Upper lobe of right lung (tissue), 1 donor: ENCODE measurements at regions not wholly inside any gene's neighbourhood (a gene's known extent, or its start where the extent isn't known, plus 50 kb on each side); places are given as distances from the start of the nearest gene placed in this dataset.
"Not testable (repeated sequence)": the region's sequence is repeated elsewhere in the genome, so short reads cannot be mapped to it uniquely, and the experiment has no call there.

Source experiments
- ATAC-seq: fragments of 200-7000 bp; cut with Tn5 transposase; one replicate; pipeline ENCODE4 v1.9.1; 2020; ENCODE audit warnings: mild to moderate bottlenecking, moderate library complexity
- DNase-seq: peaks from one replicate; pipeline ENCODE4 v3.0.0-alpha.2; 2020
- H3K27ac ChIP-seq: fragments of 200-600 bp; one replicate; pipeline ENCODE4 v1.8.0; 2022
- H3K27me3 ChIP-seq: fragments of 200-600 bp; one replicate; pipeline ENCODE4 v1.8.0; 2022; ENCODE audit warnings: mild to moderate bottlenecking
- H3K36me3 ChIP-seq: fragments of 200-600 bp; one replicate; pipeline ENCODE4 v1.8.0; 2022
- H3K4me1 ChIP-seq: fragments of 200-600 bp; one replicate; pipeline ENCODE4 v1.8.0; 2022
- H3K4me3 ChIP-seq: fragments of 200-600 bp; one replicate; pipeline ENCODE4 v1.8.0; 2022; ENCODE audit warnings: mild to moderate bottlenecking
- H3K9me3 ChIP-seq: fragments of 200-600 bp; one replicate; pipeline ENCODE4 v1.8.0; 2022
- CTCF ChIP-seq: fragments of 200-600 bp; IDR thresholded peaks from one replicate; pipeline ENCODE4 v1.8.0; 2022; ENCODE audit warnings: antibody characterized with exemption
- intact Hi-C: fragments of 100-400 bp; cut with DNase I; formaldehyde crosslinking; loops from one replicate; pipeline ENCODE4 v1.11.0; 2022
- donor health status: DM: no; HTN: yes; CAD: no; lungs with severe emphysema.

DNA sequence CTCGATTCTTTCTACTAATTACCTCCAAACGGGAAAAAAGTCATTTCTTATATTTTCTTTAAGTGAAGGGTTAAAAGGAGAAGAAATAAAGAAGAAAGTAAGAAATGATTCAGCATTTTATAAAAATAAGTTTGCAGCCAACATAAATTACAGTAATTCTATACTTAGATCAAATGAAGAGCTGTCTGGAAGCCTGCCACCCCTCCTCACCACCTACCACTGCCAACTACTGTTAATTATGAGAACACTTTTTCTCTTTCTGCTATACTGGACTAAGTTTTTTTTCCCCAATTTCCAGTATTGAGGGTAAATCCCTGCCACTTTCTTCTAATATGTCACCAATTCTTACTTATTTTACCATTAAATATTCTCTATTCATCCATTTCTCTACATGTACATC is 1030.1 kb downstream of the PRIM2 start:
- H3K27me3 ChIP-seq, DNase-seq, intact Hi-C loops: not testable (repeated sequence)

GRCh38 chr6:58351619-58352018 is 1034.2 kb downstream of the PRIM2 start:
- H3K9me3 ChIP-seq, H3K27me3 ChIP-seq, H3K4me3 ChIP-seq, intact Hi-C loops, H3K4me1 ChIP-seq, ATAC-seq, H3K27ac ChIP-seq, DNase-seq, H3K36me3 ChIP-seq: not testable (repeated sequence)

More for the DNA sequence above, 1030.1 kb downstream of the PRIM2 start:
- not testable (repeated sequence) for H3K36me3 ChIP-seq, H3K4me1 ChIP-seq, H3K4me3 ChIP-seq, H3K9me3 ChIP-seq, ATAC-seq, H3K27ac ChIP-seq

- H3K4me1 ChIP-seq, ATAC-seq, DNase-seq, H3K4me3 ChIP-seq, H3K27ac ChIP-seq, H3K27me3 ChIP-seq, intact Hi-C loops, H3K36me3 ChIP-seq, H3K9me3 ChIP-seq: not testable (repeated sequence)
Measured at GRCh38 chr6:58358452-58358851, 1041.0 kb downstream of the PRIM2 start.

DNA sequence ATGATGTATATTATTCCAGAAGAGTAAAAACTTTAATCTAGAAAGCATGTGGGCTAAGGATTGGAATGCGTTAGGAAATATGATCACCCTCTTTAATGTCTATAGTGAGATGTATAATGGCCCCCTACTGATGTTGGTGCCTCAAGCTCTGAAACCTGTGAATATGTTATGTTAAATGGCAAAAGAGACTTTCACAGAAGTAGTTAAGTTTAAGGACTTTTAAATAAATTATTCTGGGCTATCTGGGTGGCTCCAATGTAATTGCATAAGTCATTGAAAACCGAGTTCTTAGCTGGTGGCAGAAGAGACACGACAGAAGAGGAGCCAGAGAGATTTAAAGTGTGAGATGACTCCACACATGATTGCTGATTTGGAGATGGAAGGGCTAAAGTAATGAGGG is 1048.4 kb downstream of the PRIM2 start:
- H3K27ac ChIP-seq, intact Hi-C loops, ATAC-seq, H3K4me1 ChIP-seq, DNase-seq, H3K9me3 ChIP-seq, H3K4me3 ChIP-seq, H3K36me3 ChIP-seq, H3K27me3 ChIP-seq: not testable (repeated sequence)

- intact Hi-C loops, H3K4me3 ChIP-seq, DNase-seq, H3K36me3 ChIP-seq, H3K27ac ChIP-seq, ATAC-seq, H3K27me3 ChIP-seq, H3K4me1 ChIP-seq: not testable (repeated sequence)
- H3K9me3 ChIP-seq = peaks cover 40% of the 10 kb centered on the region
Measured at GRCh38 chr6:58406659-58407058, 1089.2 kb downstream of the PRIM2 start.

DNA sequence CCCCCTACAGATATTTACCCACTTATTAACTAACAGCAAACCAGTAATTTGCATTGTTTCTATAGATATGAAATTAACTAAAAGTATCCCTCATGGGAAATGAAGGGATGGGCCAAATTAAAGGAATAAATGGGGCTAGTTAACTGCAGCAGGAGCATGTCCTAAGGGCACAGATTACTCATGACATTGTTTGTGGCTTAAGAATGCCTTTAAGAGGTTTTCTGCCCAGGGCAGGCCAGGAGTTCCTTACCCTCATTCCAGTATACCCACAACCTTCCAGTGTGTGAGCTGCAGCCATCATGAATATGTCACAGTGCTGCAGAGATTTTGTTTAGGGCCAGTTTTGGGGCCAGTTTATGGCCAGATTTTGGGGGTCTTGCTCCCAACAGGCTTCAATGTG is 1101.9 kb downstream of the PRIM2 start:
- H3K27me3 ChIP-seq = no peaks in the 10 kb centered on the region
- ATAC-seq (no peak), DNase-seq (no peak)
- H3K36me3 ChIP-seq = no peaks in the 10 kb centered on the region
- TF ChIP-seq CTCF = no peak
- H3K9me3 ChIP-seq = peaks cover 12% of the 10 kb centered on the region
- intact Hi-C loops = no loop called here
- H3K27ac ChIP-seq = no peak overlapping the region
- H3K4me1 ChIP-seq = no peaks in the 10 kb centered on the region
- no peak overlapping the region for H3K4me3 ChIP-seq
